ENCODE measurements at regions not wholly inside any gene's neighbourhood (a gene's known extent, or its start where the extent isn't known, plus 50 kb on each side); places are given as distances from the start of the nearest gene placed in this dataset.

GRCh38 chr2:151098841-151099240, 162.8 kb downstream of the RBM43 start:
- Histone ChIP-seq H3K27me3 (replicated peaks; ENCODE audit: insufficient read depth, low read length) (no peaks in the 10 kb centered on the region), H4K20me1 (ENCODE audit: insufficient read depth, low read length) (no peaks in the 10 kb centered on the region), H3K27ac (ENCODE audit: low read length) (no peak overlapping the region), H3F3A (ENCODE audit: insufficient read depth, low read length) (peaks cover 18% of the 10 kb centered on the region), H3K9ac (ENCODE audit: low read length) (no peak overlapping the region), H3K79me2 (ENCODE audit: low read length) (no peaks in the 10 kb centered on the region), H3K9me3 (replicated peaks; ENCODE audit: insufficient read depth, low read length) (no peaks in the 10 kb centered on the region), H2AFZ (ENCODE audit: low read length) (no peak overlapping the region), H3K9me2 (replicated peaks; ENCODE audit: insufficient read depth, low read length) (no peaks in the 10 kb centered on the region), H3K36me3 (replicated peaks; ENCODE audit: insufficient read depth, low read length) (no peaks in the 10 kb centered on the region), H3K4me3 (ENCODE audit: low read length) (no peak overlapping the region), H3K4me1 (ENCODE audit: low read length) (peaks cover 36% of the 10 kb centered on the region), H3K4me2 (ENCODE audit: low read depth, low read length) (no peak overlapping the region)
- DNase-seq, result no peak
- TF ChIP-seq EZH2phosphoT487 (IDR thresholded peaks at IDR 0.05; ENCODE audit: low read length), result no peak
- TF ChIP-seq EZH2 (optimal IDR thresholded peaks at IDR 0.05; ENCODE audit: low read depth, low read length), result no peak
- TF ChIP-seq CTCF (IDR thresholded peaks at IDR 0.05; ENCODE audit: low read length), result no peak

- Histone ChIP-seq H2AFZ (ENCODE audit: low read length) (no peak overlapping the region), H3K4me1 (ENCODE audit: low read length) (peaks cover 36% of the 10 kb centered on the region), H3K9me3 (replicated peaks; ENCODE audit: insufficient read depth, low read length) (no peaks in the 10 kb centered on the region), H4K20me1 (ENCODE audit: insufficient read depth, low read length) (no peaks in the 10 kb centered on the region), H3K79me2 (ENCODE audit: low read length) (no peaks in the 10 kb centered on the region), H3K4me3 (ENCODE audit: low read length) (no peak overlapping the region), H3K4me2 (ENCODE audit: low read depth, low read length) (no peak overlapping the region), H3K9me2 (replicated peaks; ENCODE audit: insufficient read depth, low read length) (no peaks in the 10 kb centered on the region), H3K36me3 (replicated peaks; ENCODE audit: insufficient read depth, low read length) (no peaks in the 10 kb centered on the region), H3K27ac (ENCODE audit: low read length) (no peak overlapping the region), H3K9ac (ENCODE audit: low read length) (no peak overlapping the region), H3F3A (ENCODE audit: insufficient read depth, low read length) (peaks cover 18% of the 10 kb centered on the region), H3K27me3 (replicated peaks; ENCODE audit: insufficient read depth, low read length) (no peaks in the 10 kb centered on the region)
- no peak for DNase-seq
- TF ChIP-seq EZH2phosphoT487 (IDR thresholded peaks at IDR 0.05; ENCODE audit: low read length) (no peak), CTCF (IDR thresholded peaks at IDR 0.05; ENCODE audit: low read length) (no peak), EZH2 (optimal IDR thresholded peaks at IDR 0.05; ENCODE audit: low read depth, low read length) (no peak)
These were observed 163.8 kb downstream of the RBM43 start for GRCh38 chr2:151097895-151098294.

GRCh38 chr2:151097128-151097527, 164.5 kb downstream of the RBM43 start:
- H3K9me3 ChIP-seq (replicated peaks; ENCODE audit: insufficient read depth, low read length), result no peaks in the 10 kb centered on the region
- no peak overlapping the region for H2AFZ ChIP-seq (ENCODE audit: low read length)
- no peak overlapping the region for H3K4me3 ChIP-seq (ENCODE audit: low read length)
- peak overlapping the region; percentile 0; the same call in 1 of the 2 replicates for H3K27ac ChIP-seq (ENCODE audit: low read length)
- no peak overlapping the region for H3K4me2 ChIP-seq (ENCODE audit: low read depth, low read length)
- H3K9me2 ChIP-seq (replicated peaks; ENCODE audit: insufficient read depth, low read length), result no peaks in the 10 kb centered on the region
- no peak overlapping the region for H3K9ac ChIP-seq (ENCODE audit: low read length)
- no peaks in the 10 kb centered on the region for H3K79me2 ChIP-seq (ENCODE audit: low read length)
- H3F3A ChIP-seq (ENCODE audit: insufficient read depth, low read length), result peaks cover 18% of the 10 kb centered on the region
- H3K27me3 ChIP-seq (replicated peaks; ENCODE audit: insufficient read depth, low read length), result no peaks in the 10 kb centered on the region
- H4K20me1 ChIP-seq (ENCODE audit: insufficient read depth, low read length), result no peaks in the 10 kb centered on the region
- peaks cover 36% of the 10 kb centered on the region for H3K4me1 ChIP-seq (ENCODE audit: low read length)
- TF ChIP-seq CTCF (IDR thresholded peaks at IDR 0.05; ENCODE audit: low read length), result no peak
- TF ChIP-seq EZH2phosphoT487 (IDR thresholded peaks at IDR 0.05; ENCODE audit: low read length), result no peak
- no peak for TF ChIP-seq EZH2 (optimal IDR thresholded peaks at IDR 0.05; ENCODE audit: low read depth, low read length)
- DNase-seq, result no peak
- H3K36me3 ChIP-seq (replicated peaks; ENCODE audit: insufficient read depth, low read length), result no peaks in the 10 kb centered on the region
